ENCODE measurements at regions not wholly inside any gene's neighbourhood (a gene's known extent, or its start where the extent isn't known, plus 50 kb on each side); places are given as distances from the start of the nearest gene placed in this dataset.
"Not testable (repeated sequence)": the region's sequence is repeated elsewhere in the genome, so short reads cannot be mapped to it uniquely, and the experiment has no call there.

GRCh38 chr6:113758826-113759574, 98.1 kb upstream of the MARCKS start:
- DNase-seq (ENCODE audit: low spot score), result peak; percentile 30

- no peak for DNase-seq (ENCODE audit: low spot score)
Observed at GRCh38 chr6:113762641-113763040, 94.5 kb upstream of the MARCKS start.

- DNase-seq (ENCODE audit: low spot score), result no peak
Observed at GRCh38 chr6:113763311-113763766, 93.8 kb upstream of the MARCKS start.

- no peak for DNase-seq (ENCODE audit: low spot score)
Observed at GRCh38 chr6:113763876-113764275, 93.3 kb upstream of the MARCKS start.

GRCh38 chr6:113765909-113766308, 91.2 kb upstream of the MARCKS start:
- DNase-seq (ENCODE audit: low spot score), result no peak

GRCh38 chr6:113767985-113768384, 89.2 kb upstream of the MARCKS start:
- no peak for DNase-seq (ENCODE audit: low spot score)

GRCh38 chr6:113772961-113773360, 84.2 kb upstream of the MARCKS start:
- DNase-seq (ENCODE audit: low spot score), result no peak

- DNase-seq (ENCODE audit: low spot score), result no peak
Observed at GRCh38 chr6:113774127-113774825, 82.9 kb upstream of the MARCKS start.

GRCh38 chr6:113776998-113777397, 80.1 kb upstream of the MARCKS start:
- no peak for DNase-seq (ENCODE audit: low spot score)

- no peak for DNase-seq (ENCODE audit: low spot score)
Observed at GRCh38 chr6:113777601-113778000, 79.5 kb upstream of the MARCKS start.

- DNase-seq (ENCODE audit: low spot score), result no peak
Observed at GRCh38 chr6:113779656-113780055, 77.5 kb upstream of the MARCKS start.

- no peak for DNase-seq (ENCODE audit: low spot score)
Observed at GRCh38 chr6:113782636-113783035, 74.5 kb upstream of the MARCKS start.

- DNase-seq (ENCODE audit: low spot score), result no peak
Observed at GRCh38 chr6:113786168-113786567, 71.0 kb upstream of the MARCKS start.

- DNase-seq (ENCODE audit: low spot score), result no peak
Observed at GRCh38 chr6:113788586-113788985, 68.6 kb upstream of the MARCKS start.

- not testable (repeated sequence) for DNase-seq (ENCODE audit: low spot score)
Observed at GRCh38 chr6:113791225-113791624, 65.9 kb upstream of the MARCKS start.

GRCh38 chr6:113795371-113795770, 61.8 kb upstream of the MARCKS start:
- DNase-seq (ENCODE audit: low spot score), result not testable (repeated sequence)

- DNase-seq (ENCODE audit: low spot score), result no peak
Observed at GRCh38 chr6:113796038-113796437, 61.1 kb upstream of the MARCKS start.

- DNase-seq (ENCODE audit: low spot score), result no peak
Observed at GRCh38 chr6:113802779-113803178, 54.4 kb upstream of the MARCKS start.

- DNase-seq (ENCODE audit: low spot score), result no peak
Observed at GRCh38 chr6:113805173-113805790, 51.9 kb upstream of the MARCKS start.

GRCh38 chr6:113805811-113806495, 51.2 kb upstream of the MARCKS start:
- no peak for DNase-seq (ENCODE audit: low spot score)
